Umbilical cord (tissue), 1 donor: ENCODE measurements at regions not wholly inside any gene's neighbourhood (a gene's known extent, or its start where the extent isn't known, plus 50 kb on each side); places are given as distances from the start of the nearest gene placed in this dataset.

Source experiments
- DNase-seq: peaks from one replicate; pipeline ENCODE4 v3.0.0-alpha.2; 2015; ENCODE audit warnings: low spot score

GRCh38 chr3:39000008-39000450 is 51.7 kb downstream of the SCN11A start:
- DNase-seq: peak; percentile 46

- DNase-seq: no peak
Measured at GRCh38 chr3:38998086-38998485, 53.7 kb downstream of the SCN11A start.

GRCh38 chr3:38996193-38996592 is 55.6 kb downstream of the SCN11A start:
- DNase-seq: no peak

GRCh38 chr3:38994251-38994650 is 57.5 kb downstream of the SCN11A start:
- no peak for DNase-seq

- DNase-seq: peak; percentile 53
Measured at GRCh38 chr3:38992117-38992760, 59.5 kb downstream of the SCN11A start.

- no peak for DNase-seq
Measured at GRCh38 chr3:38990621-38991020, 61.1 kb downstream of the SCN11A start.

GRCh38 chr3:38989917-38990510 is 61.7 kb downstream of the SCN11A start:
- no peak for DNase-seq

- DNase-seq: no peak
Measured at GRCh38 chr3:38988955-38989354, 62.8 kb downstream of the SCN11A start.

- no peak for DNase-seq
Measured at GRCh38 chr3:38987456-38987855, 64.3 kb downstream of the SCN11A start.

GRCh38 chr3:38986901-38987300 is 64.8 kb downstream of the SCN11A start:
- no peak for DNase-seq

GRCh38 chr3:38985981-38986380 is 65.8 kb downstream of the SCN11A start:
- DNase-seq: no peak

- DNase-seq: no peak
Measured at GRCh38 chr3:38985581-38985980, 66.2 kb downstream of the SCN11A start.

GRCh38 chr3:38984731-38985130 is 67.0 kb downstream of the SCN11A start:
- DNase-seq: no peak

GRCh38 chr3:38984110-38984509 is 67.6 kb downstream of the SCN11A start:
- no peak for DNase-seq

GRCh38 chr3:38980938-38981337 is 70.8 kb downstream of the SCN11A start:
- DNase-seq: no peak

GRCh38 chr3:38978729-38979128 is 73.0 kb downstream of the SCN11A start:
- DNase-seq: no peak

- DNase-seq: no peak
Measured at GRCh38 chr3:38970851-38971638, 80.7 kb downstream of the SCN11A start.

GRCh38 chr3:38969317-38970235 is 82.2 kb downstream of the SCN11A start:
- peak; percentile 5 for DNase-seq

- DNase-seq: no peak
Measured at GRCh38 chr3:38968891-38969290, 82.9 kb downstream of the SCN11A start.

GRCh38 chr3:38968403-38968802 is 83.3 kb downstream of the SCN11A start:
- DNase-seq: no peak

- no peak for DNase-seq
Measured at GRCh38 chr3:38967693-38967989, 84.1 kb downstream of the SCN11A start.
